Endodermal cell (in vitro differentiated cells): ENCODE measurements at regions not wholly inside any gene's neighbourhood (a gene's known extent, or its start where the extent isn't known, plus 50 kb on each side); places are given as distances from the start of the nearest gene placed in this dataset.

ENCODE experiments used
- DNase-seq: peaks from one replicate; pipeline ENCODE4 v3.0.0-alpha.2; 2017
- H3K27ac ChIP-seq: 2 replicates; pipeline ENCODE4 v1.5.1; 2013; ENCODE audit warnings: mild to moderate bottlenecking, low read depth, low read length, moderate library complexity
- H3K27me3 ChIP-seq: 2 replicates; pipeline ENCODE4 v1.6.1; 2013; ENCODE audit warnings: mild to moderate bottlenecking, low read length, moderate library complexity; ENCODE audit not compliant: insufficient read depth, control insufficient read depth, poor library complexity, severe bottlenecking
- H3K36me3 ChIP-seq: 2 replicates; pipeline ENCODE4 v1.7.0; 2013; ENCODE audit warnings: mild to moderate bottlenecking, low read length, moderate library complexity; ENCODE audit not compliant: control insufficient read depth, insufficient read depth
- H3K4me1 ChIP-seq: one replicate; pipeline ENCODE4 v1.7.0; 2013; ENCODE audit warnings: low read length; ENCODE audit not compliant: control insufficient read depth, insufficient read depth
- H3K4me3 ChIP-seq: 2 replicates; pipeline ENCODE4 v1.5.1; 2013; ENCODE audit warnings: mild to moderate bottlenecking, low read length, moderate library complexity
- H3K9ac ChIP-seq: 2 replicates; pipeline ENCODE4 v1.6.1; 2013; ENCODE audit warnings: mild to moderate bottlenecking, low read length, moderate library complexity; ENCODE audit not compliant: poor library complexity, severe bottlenecking; ENCODE audit errors: extremely low read depth
- H3K9me3 ChIP-seq: 2 replicates; pipeline ENCODE4 v1.6.1; 2013; ENCODE audit warnings: mild to moderate bottlenecking, low read length, moderate library complexity; ENCODE audit not compliant: control insufficient read depth
- H3K27ac Mint-ChIP-seq: 2 replicates; pipeline ENCODE4 v1.8.0; 2020; ENCODE audit warnings: mixed read lengths
- H3K27me3 Mint-ChIP-seq: 2 replicates; pipeline ENCODE4 v1.8.0; 2021; ENCODE audit warnings: mild to moderate bottlenecking, mixed read lengths; ENCODE audit not compliant: insufficient read depth
- H3K36me3 Mint-ChIP-seq: 2 replicates; pipeline ENCODE4 v1.8.0; 2020; ENCODE audit warnings: low read depth, mixed read lengths
- H3K4me1 Mint-ChIP-seq: 2 replicates; pipeline ENCODE4 v1.8.0; 2020; ENCODE audit warnings: mixed read lengths
- H3K4me3 Mint-ChIP-seq: 2 replicates; pipeline ENCODE4 v1.8.0; 2020; ENCODE audit warnings: mild to moderate bottlenecking, moderate library complexity, mixed read lengths
- H3K9me3 Mint-ChIP-seq: 2 replicates; pipeline ENCODE4 v1.8.0; 2020; ENCODE audit warnings: mild to moderate bottlenecking, mixed read lengths
- CTCF ChIP-seq: fragments of 200-600 bp; sonication (generic); conservative IDR thresholded peaks from 2 replicates; pipeline ENCODE4 v1.5.0; 2021; ENCODE audit warnings: antibody characterized with exemption, mild to moderate bottlenecking
- WGBS, 2 experiments: methylation state at CpG; one replicate each; pipeline versions ENCODE4 v1.1.5 to v1.1.7; 2013; ENCODE audit warnings: missing lambda C conversion rate in 2 of 2, mixed read lengths in 1 of 2; ENCODE audit not compliant: insufficient coverage in 1 of 2, insufficient read length in 1 of 2; 5-methylcytosine and 5-hydroxymethylcytosine counted together

GRCh38 chr7:125382401-125382800 is 452.8 kb upstream of the POT1 start:
- Mint-ChIP-seq H3K27ac (no peak overlapping the region), H3K9me3 (peaks cover 20% of the 10 kb centered on the region), H3K27me3 (no peaks in the 10 kb centered on the region), H3K4me3 (no peak overlapping the region), H3K4me1 (peaks cover 5% of the 10 kb centered on the region), H3K36me3 (peaks cover 24% of the 10 kb centered on the region)
- H3K27ac ChIP-seq, result no peak overlapping the region
- H3K4me1 ChIP-seq, result no peaks in the 10 kb centered on the region
- H3K36me3 ChIP-seq, result peaks cover 9% of the 10 kb centered on the region
- 93% methylated on average over 1 of the region's 1 CpG; no CpG with 5 or more reads in 1 of the 2 experiments for WGBS, 2 experiments
- H3K9ac ChIP-seq, result no peak overlapping the region
- H3K9me3 ChIP-seq, result peaks cover 28% of the 10 kb centered on the region
- peak overlapping the region; percentile 28 for H3K4me3 ChIP-seq
- TF ChIP-seq CTCF, result no peak
- H3K27me3 ChIP-seq, result no peaks in the 10 kb centered on the region
- no peak for DNase-seq

- no peak overlapping the region for H3K27ac ChIP-seq
- no peaks in the 10 kb centered on the region for H3K27me3 ChIP-seq
- WGBS, 2 experiments, result 90% methylated on average over 3 of the region's 3 CpGs
- H3K9ac ChIP-seq, result no peak overlapping the region
- Mint-ChIP-seq H3K4me1 (no peaks in the 10 kb centered on the region), H3K27ac (no peak overlapping the region), H3K4me3 (no peak overlapping the region), H3K9me3 (no peaks in the 10 kb centered on the region), H3K36me3 (peaks cover 1% of the 10 kb centered on the region), H3K27me3 (no peaks in the 10 kb centered on the region)
- TF ChIP-seq CTCF, result no peak
- H3K4me3 ChIP-seq, result no peak overlapping the region
- DNase-seq, result no peak
- peaks cover 2% of the 10 kb centered on the region for H3K9me3 ChIP-seq
- peaks cover 2% of the 10 kb centered on the region for H3K4me1 ChIP-seq
- no peaks in the 10 kb centered on the region for H3K36me3 ChIP-seq
Measured at GRCh38 chr7:125375942-125376341, 446.3 kb upstream of the POT1 start.

GRCh38 chr7:125370502-125370901 is 440.9 kb upstream of the POT1 start:
- 72 to 78% methylated on average over 1 to 2 of the region's 2 CpGs for WGBS, 2 experiments
- Mint-ChIP-seq H3K4me3 (no peak overlapping the region), H3K27ac (no peak overlapping the region), H3K4me1 (no peaks in the 10 kb centered on the region), H3K36me3 (no peaks in the 10 kb centered on the region), H3K27me3 (no peaks in the 10 kb centered on the region), H3K9me3 (no peaks in the 10 kb centered on the region)
- Histone ChIP-seq H3K9me3 (no peaks in the 10 kb centered on the region), H3K4me3 (no peak overlapping the region), H3K27me3 (no peaks in the 10 kb centered on the region), H3K36me3 (no peaks in the 10 kb centered on the region), H3K27ac (no peak overlapping the region), H3K4me1 (no peaks in the 10 kb centered on the region), H3K9ac (no peak overlapping the region)
- no peak for TF ChIP-seq CTCF
- no peak for DNase-seq
